ENCODE measurements at regions not wholly inside any gene's neighbourhood (a gene's known extent, or its start where the extent isn't known, plus 50 kb on each side); places are given as distances from the start of the nearest gene placed in this dataset.

GRCh38 chr9:99466104-99466503 lies 244.0 kb downstream of the SEC61B start:
- ChIA-PET CTCF (interaction anchor here (0.9 to 1.5 kb wide), 4 partner anchors 10 to 200 kb away, joined by 3 to 4 read pairs (median 3); no protein-coding TSS in a partner anchor), POLR2A (no interaction called here)
- no peak for DNase-seq (ENCODE audit: extremely low spot score)
- TF ChIP-seq CTCF (IDR thresholded peaks at IDR 0.05; ENCODE audit: control extremely low read depth, extremely low read depth, low read depth, missing control alignments) = no peak

DNA sequence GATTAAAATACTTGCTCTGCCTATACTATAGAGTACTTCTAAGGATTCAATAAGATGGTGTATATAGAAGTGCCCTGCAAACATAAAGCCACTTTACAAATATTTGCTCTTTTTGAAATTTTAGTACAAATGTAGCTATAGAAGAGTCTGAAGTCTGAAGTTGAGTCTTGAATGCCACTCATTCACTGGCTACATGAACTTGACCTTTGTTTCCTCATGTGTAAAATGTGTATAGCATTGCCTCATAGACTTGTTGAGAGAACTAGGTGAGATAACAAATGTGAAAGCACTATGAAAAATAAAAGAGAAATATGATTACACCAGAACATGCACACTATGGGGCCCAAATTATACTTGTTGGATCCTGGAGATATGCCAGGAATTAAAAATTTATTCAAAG lies 244.7 kb downstream of the SEC61B start:
- DNase-seq (ENCODE audit: extremely low spot score) = no peak
- CTCF ChIA-PET = interaction anchor here (0.9 to 1.5 kb wide), 3 partner anchors 13 to 201 kb away, joined by 3 read pairs; no protein-coding TSS in a partner anchor
- TF ChIP-seq CTCF (IDR thresholded peaks at IDR 0.05; ENCODE audit: control extremely low read depth, extremely low read depth, low read depth, missing control alignments) = no peak
- POLR2A ChIA-PET = no interaction called here

DNA sequence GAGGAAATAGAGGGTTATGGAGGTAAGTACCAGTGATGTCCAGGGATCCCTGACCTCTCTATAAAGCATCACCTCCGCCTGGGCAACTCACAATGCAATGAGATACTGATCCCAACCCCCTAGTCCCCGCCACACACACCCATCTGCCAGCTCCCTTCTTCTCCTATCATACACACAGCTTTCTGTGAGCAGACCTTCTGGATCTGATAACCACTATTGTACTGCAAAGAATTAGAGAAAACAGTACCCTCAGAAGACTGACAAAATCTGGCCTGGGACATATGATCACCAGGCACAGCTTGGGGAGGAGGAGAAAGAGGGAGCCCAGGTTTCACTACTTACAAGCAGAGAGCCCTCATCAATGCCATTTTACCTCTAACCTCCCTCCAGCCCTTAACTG lies 249.0 kb downstream of the SEC61B start:
- DNase-seq (ENCODE audit: extremely low spot score) = no peak
- ChIA-PET POLR2A (no interaction called here), CTCF (interaction anchor here (0.9 to 1.0 kb wide), 2 partner anchors 9 to 10 kb away, joined by 3 to 4 read pairs; no protein-coding TSS in a partner anchor)
- TF ChIP-seq CTCF (IDR thresholded peaks at IDR 0.05; ENCODE audit: control extremely low read depth, extremely low read depth, low read depth, missing control alignments) = no peak

DNA sequence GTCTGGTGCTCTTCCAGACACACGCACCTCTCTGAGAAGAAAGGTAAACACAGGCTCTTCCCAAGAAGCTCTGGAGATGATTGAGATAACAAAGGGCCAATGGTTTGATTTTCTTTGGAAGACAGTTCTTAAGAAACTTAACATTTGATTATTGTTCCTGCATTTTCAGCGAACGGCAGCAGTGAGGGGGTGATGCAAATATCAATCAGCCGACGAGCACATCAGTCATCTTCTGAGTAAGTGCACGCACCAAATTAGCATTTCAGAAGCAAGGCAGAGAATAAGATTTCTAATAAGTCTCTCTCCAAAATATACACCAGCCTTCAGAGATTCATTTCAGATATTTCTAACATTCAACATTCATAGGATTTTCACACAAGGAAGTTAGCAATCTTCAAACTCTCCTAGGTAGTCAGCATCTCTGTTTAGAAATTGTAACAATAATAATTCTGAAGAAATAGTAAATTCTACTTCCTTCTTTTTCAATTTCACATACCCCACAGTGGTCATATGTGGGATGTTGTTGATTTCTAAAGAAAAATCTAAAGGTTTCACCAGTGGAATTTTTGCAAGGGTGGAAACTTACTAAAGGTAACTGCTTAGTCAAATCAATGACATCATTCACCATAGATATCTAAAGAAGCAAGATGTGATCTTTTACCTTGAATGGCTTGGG lies 250.3 kb downstream of the SEC61B start:
- DNase-seq (ENCODE audit: extremely low spot score) = peak; percentile 21
- CTCF ChIA-PET = interaction anchor here (1.6 kb wide), 1 partner anchor 16 kb away, joined by 3 read pairs; no protein-coding TSS in a partner anchor

DNA sequence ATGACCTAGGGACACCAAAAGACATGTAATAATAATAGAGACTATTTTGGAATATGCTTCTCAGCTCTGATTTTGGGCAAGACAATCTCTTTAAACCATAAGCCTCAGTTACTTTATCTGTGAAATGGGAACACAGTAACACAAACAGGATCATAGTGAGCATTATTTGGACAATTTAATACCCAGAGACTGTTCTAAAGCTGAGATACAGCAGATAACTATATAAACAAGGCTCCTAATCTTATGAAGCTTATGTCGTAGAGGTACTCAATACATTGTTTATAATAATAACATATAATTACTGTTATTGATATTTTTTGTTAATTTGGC lies 250.8 kb downstream of the SEC61B start:
- ChIA-PET CTCF (interaction anchor here (1.6 kb wide), 1 partner anchor 15 kb away, joined by 3 read pairs; no protein-coding TSS in a partner anchor), POLR2A (no interaction called here)
- TF ChIP-seq CTCF (IDR thresholded peaks at IDR 0.05; ENCODE audit: control extremely low read depth, extremely low read depth, low read depth, missing control alignments) = no peak
- DNase-seq (ENCODE audit: extremely low spot score) = no peak

More for the DNA sequence above, 250.3 kb downstream of the SEC61B start:
- POLR2A ChIA-PET = no interaction called here
- TF ChIP-seq CTCF (IDR thresholded peaks at IDR 0.05; ENCODE audit: control extremely low read depth, extremely low read depth, low read depth, missing control alignments) = no peak

GRCh38 chr9:99474186-99474585 lies 252.1 kb downstream of the SEC61B start:
- TF ChIP-seq CTCF (IDR thresholded peaks at IDR 0.05; ENCODE audit: control extremely low read depth, extremely low read depth, low read depth, missing control alignments) = no peak
- ChIA-PET POLR2A (no interaction called here), CTCF (interaction anchor here (0.8 kb wide), 1 partner anchor 12 kb away, joined by 3 read pairs; no protein-coding TSS in a partner anchor)
- no peak for DNase-seq (ENCODE audit: extremely low spot score)
